ENCODE measurements at regions not wholly inside any gene's neighbourhood (a gene's known extent, or its start where the extent isn't known, plus 50 kb on each side); places are given as distances from the start of the nearest gene placed in this dataset.

GRCh38 chr13:97640268-97640667 lies 206.3 kb downstream of the RAP2A start:
- DNase-seq = no peak

DNA sequence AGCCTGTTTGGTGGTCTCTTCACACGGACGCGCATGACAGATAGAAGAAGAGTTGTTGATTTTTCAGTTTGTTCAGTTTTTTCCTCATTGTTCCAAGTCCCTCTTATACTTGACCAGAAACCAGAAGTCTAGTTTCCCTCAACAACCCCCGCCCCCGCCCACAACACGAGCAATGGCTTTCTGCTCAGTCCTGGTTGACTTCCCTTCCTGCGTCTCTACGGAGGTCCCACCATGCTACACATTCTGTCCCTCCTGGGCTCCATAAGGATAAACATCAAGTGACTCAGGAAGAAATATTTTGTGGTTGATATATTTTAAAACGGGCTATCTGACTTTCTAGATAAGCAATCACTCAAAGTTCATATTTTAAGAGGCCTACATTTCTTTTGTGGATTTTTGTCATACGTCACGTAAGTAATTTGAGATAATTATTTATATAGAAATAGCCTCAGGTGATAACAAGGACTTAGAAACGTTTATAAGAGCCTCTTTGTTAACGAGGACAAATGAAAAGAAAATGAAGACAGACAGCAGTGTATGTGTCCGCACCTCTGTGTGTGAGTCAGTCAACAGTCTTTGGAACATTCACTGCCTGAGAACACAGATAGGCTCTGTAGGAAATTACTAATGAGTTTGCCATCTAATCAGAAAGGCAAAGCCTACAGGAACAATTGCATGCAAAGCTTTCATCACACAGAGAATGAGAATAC lies 214.4 kb downstream of the RAP2A start:
- DNase-seq = no peak

DNA sequence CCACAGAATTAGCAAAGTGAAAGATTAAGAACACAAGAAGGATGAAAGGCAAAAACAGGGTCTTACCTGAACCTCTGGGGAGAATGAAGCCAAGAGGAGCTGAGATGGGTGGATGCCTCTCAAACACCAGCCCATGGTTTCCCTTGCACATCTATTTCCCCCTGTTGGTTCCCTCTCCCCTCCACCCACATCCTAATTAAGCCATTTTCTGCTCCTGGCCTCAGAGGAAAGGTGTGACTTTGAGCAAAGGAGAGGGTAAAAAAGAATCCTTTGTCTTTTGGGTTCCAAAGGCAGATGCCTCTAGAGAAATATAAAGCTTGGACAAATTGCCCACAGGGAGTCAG lies 214.9 kb downstream of the RAP2A start:
- no peak for DNase-seq

- DNase-seq = no peak
These were observed 219.6 kb downstream of the RAP2A start for GRCh38 chr13:97653443-97654140.

DNA sequence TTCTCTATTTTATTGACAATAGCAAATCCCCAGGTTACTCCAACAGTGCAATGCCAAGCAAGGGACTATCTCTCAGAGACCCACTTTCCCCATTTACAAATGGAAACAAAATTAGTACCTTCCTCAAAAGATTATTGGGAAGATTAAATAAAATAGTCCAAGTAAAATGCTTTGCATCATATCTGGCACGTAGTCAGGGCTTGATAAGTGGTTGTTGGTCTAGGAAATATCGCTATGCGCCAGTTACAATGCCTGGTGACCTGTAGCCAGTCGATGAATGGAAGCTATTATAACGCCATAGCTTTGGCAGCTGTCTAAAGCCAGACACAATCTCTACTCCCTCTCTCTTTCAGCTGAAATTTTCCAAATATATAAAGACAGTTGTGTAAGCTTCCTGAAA lies 220.3 kb downstream of the RAP2A start:
- no peak for DNase-seq

DNA sequence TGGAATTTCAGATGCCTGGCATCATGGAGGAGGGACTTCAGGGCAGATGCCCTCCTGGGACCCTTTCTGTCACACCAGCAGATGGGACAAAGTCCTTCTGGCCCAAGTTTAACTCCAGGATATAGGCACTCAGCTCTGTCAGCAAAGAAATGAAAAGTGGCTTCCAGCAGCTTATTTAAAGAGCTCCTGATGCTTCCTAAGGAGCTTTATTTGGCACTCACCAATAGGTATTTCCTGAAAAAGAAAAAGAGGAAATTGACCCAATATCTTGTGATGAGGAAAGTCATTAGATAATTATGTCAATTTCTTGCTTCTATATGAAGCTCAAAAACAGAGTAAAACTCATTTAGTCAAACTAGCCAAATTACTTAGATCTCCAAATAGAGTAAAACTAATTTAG lies 224.6 kb downstream of the RAP2A start:
- DNase-seq = no peak

DNA sequence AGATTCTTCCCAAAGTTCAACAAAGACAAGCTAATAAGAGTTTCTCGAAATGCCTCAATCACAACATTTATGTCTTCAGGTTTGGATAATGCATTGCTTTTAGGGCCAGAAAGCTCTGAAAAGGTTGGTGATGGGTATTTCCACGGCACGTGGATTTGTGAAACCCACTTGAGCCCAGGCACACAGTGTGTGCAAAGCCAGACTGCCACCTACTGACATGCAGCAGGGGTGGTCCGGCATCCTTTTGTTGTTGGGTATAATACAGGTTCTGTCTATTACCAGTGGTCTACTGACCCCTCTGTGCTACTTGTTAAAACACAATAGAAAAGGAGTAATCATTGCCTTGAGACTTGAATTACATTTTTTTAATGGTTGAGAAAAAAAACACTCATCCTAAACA lies 225.6 kb downstream of the RAP2A start:
- DNase-seq = no peak

DNA sequence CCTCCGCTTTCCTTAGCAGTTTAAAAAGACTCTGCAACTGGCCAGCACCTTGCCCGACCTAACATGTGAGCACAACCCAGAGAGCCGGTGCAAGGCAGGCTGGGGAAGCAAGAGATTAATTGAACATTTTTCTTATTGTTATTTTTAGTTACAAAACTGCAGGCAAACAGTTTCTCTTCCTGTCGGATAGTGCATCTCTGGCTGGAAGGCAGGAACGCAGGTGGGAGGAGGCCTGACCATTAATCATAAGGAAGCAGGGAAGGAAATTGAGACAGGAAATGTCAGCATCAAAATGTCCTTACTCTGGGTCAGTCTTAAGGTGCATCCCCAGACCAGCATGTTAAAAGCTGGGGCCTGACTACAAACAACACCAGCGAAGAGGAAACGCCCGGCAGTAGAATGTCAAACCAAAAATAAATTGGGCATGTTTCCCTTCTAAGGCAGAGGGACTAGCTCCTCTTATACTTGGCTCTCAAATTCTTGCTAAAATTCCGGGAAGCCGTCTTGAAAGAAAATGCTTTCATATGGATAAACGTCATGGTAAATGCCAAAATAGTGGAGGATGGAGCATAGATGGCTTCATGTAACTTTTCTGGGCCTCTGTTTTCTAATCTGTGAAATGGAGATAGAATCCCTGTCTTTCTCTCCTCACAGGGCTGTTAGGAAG lies 226.8 kb downstream of the RAP2A start:
- no peak for DNase-seq

- DNase-seq = no peak
These were observed 252.6 kb downstream of the RAP2A start for GRCh38 chr13:97686594-97686993.

- DNase-seq = no peak
These were observed 258.7 kb downstream of the RAP2A start for GRCh38 chr13:97692628-97693027.

DNA sequence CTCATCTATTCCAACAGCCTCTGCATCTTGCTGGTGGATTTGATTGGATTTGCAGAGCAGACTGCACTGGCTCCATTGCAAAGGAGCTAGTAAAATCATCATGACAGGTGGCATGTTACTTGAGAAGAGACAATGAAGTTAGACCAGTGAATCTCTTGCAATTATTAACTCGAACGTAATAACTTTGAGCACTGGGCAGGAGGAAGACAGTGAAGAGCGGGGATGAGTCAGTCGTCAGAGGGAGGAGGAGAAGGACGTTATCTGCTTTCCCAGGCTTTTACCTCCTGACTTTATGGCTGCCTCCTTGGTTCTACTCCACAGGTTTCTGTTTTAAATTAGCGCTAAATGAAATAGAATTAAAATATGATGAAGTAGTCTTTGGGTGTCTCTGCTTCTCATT lies 257.8 kb upstream of the IPO5 start:
- DNase-seq = no peak

DNA sequence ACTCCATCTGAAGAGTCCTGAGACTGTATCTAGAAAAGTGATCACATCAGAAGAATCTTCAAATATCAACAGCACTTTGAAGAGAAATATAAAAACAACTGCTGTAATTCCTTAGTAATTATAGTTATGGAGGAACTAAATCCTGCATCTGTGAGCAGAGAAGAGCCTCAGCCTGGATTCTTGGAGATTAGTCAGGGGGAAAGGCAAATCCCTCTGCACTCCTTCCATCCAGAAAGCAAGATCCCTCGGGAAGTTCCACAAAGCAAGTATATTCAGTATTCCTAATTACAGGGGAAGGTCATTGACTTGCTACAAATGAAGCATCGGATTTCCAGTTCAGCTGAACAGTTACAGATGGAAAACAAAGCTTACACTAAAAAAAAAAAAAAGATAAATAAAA lies 256.6 kb upstream of the IPO5 start:
- DNase-seq = no peak

DNA sequence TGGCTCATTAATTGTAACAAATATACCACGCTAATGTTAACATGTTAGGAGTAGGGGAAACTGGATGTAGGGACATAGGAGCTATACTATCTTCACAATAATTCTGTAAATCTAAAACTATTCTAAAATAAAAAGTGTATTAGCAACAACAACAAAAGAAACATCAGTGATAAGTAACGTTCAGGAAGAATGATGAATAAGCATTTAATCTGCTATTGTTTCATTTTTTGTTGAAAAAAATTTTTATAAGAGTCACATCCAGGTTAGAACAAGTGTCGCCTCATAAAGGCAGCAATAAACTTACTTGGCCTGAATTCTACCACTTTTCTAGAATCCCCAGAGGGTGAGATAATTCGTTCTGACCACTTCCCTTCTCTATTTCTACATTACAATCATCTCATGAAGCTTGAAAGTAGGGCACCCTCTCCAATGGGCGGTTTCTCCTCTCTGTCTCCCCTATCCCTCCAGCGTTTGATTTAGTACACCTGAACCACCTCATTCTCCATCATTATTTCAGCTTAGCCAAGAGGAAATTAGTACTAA lies 253.1 kb upstream of the IPO5 start:
- DNase-seq = no peak

DNA sequence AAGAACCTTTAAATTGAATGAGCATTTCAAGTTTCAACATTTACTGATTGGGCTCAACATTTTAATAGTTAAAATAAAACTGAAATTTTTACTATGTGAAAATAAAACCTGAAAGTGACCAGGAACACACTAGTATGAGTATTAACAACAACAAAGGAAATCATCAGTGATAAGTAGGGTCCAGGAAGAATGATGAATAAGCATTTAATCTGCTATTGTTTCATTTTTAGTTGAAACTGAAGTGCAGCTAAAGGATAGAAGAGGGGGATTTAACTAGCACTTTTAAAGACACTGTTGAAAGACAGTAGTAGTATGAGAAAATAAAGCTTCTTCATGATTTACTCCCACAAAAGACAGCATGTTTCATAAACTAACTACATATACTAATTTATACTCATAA lies 250.9 kb upstream of the IPO5 start:
- DNase-seq = no peak

DNA sequence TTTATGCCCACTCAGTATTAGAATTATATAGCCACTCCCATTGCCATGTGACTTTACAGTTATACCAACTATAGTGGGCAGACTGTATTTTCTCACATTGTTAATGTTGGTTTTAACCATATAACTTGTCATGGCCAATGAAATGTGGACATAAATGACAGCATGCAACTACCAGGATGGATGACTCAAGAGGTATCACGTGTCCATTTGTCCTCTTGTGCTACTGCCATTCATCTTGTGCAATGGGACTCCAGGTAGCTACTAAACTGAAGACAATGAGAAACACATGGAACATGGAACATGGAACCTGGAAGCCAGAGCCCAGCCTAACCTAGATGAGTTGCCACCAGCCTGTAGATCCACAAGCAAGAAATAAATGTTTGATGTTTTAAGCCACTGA lies 242.7 kb upstream of the IPO5 start:
- no peak for DNase-seq

DNA sequence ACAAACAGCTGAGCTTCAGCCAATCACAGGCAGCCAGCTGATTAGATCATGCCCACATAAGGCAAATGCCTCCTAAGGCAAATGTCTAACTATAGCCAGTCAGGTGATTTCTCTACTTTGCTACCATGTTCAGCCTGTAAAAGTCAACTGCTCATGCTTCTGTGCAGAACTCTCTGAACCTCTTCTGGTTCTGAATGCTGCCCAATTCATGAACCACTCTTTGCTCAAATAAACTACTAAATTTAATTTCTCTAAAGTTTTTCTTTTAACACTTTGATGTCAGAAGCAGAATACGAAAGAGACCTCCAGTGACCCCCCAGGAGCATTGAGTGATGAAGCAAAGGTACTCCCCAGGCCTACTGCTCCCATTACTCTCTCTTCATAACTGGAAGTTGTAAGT lies 240.7 kb upstream of the IPO5 start:
- no peak for DNase-seq

DNA sequence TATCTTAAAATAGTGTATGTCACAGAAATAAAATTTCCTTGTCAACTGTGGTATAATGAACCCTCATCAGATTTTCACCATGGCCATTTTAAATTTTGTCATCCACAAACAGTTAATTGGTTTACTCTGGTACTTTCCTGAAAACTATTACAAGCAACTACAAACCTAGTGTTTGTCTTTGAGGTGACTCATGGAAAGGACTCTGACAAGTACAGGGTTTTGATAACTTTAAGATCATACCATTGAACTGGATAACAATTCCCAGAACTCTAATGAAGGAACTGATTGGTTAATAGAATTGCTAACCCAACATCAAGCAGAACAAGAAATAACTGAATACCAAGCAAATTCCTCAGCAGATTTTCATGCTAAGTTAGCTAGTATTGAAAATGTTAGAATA lies 237.7 kb upstream of the IPO5 start:
- DNase-seq = no peak

- DNase-seq = no peak
These were observed 236.7 kb upstream of the IPO5 start for GRCh38 chr13:97716746-97717145.

- no peak for DNase-seq
These were observed 233.7 kb upstream of the IPO5 start for GRCh38 chr13:97719736-97720135.

GRCh38 chr13:97720896-97721295 lies 232.6 kb upstream of the IPO5 start:
- DNase-seq = no peak

DNA sequence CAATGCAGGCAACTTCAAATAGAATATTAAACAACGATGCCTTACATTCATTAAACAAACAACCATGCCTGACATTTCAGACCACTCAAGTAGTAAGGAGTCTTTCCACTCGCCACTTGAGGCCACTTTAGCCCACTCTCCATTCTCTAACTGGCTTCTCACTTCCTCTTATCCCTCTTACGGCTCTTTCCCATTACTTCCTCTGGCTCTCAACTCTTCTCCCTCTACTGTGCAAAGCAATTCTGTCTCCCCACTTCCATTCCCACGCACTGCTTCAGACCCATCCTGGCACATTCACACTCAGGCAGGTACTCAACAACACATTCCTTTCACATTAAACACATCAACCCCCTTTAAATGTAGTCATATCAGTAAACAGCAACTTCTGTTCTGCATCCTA lies 229.8 kb upstream of the IPO5 start:
- DNase-seq = no peak

- DNase-seq = no peak
These were observed 229.0 kb upstream of the IPO5 start for GRCh38 chr13:97724450-97724849.

DNA sequence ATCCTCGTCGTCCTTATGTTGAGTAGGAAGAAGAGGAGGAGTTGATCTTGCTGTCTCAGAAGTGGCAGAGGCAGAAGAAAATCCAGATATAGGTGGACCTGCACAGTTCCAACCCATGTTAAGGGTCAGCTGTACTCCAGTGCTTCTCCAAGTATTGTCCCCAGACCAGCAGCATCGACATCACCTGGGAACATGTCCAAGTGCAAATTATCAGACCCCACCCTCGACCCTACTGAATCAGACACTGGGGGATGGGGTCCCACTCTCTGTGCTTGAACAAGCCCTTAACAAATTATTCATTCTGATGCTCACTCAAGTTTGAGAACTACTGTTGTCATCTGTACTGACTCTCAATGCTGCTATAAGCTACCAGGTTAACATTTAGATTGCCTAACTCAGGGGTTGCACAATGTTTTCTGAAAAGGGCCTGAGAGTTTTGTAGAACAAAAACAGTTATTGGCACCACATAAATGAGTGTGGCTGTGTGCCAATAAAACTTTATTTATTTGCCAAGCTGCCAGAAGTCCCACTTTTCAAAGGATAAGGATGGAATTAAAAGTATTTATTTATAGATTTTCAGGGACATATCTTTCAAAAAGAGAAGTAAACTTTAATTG lies 226.7 kb upstream of the IPO5 start:
- DNase-seq = no peak

GRCh38 chr13:97727991-97728390 lies 225.5 kb upstream of the IPO5 start:
- no peak for DNase-seq

Data from suppressor macrophage treated with lipopolysaccharide for 1 hour (primary cell).